ENCODE measurements at regions not wholly inside any gene's neighbourhood (a gene's known extent, or its start where the extent isn't known, plus 50 kb on each side); places are given as distances from the start of the nearest gene placed in this dataset.

DNA sequence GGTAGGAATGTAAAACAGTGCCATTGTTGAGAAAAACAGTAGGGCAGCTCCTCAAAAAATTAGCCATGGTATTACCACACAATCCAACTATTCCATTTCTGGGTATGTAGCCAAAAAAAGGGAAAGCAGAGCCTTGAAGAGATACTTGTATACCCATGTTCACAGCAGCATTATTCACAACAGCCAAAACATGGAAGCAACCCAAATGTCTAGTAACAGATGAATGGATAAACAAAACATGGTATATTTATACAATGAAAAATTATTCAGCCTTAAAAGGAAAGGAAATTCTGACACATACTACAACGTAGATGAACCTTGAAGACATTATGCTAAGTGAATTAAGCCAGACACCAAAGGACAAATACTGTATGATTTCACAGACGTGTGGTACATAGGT lies 67.6 kb upstream of the GNG2 start (continued):
- no peak for TF ChIP-seq STAT1 (IDR thresholded peaks at IDR 0.05; ENCODE audit: unreplicated experiment)

DNA sequence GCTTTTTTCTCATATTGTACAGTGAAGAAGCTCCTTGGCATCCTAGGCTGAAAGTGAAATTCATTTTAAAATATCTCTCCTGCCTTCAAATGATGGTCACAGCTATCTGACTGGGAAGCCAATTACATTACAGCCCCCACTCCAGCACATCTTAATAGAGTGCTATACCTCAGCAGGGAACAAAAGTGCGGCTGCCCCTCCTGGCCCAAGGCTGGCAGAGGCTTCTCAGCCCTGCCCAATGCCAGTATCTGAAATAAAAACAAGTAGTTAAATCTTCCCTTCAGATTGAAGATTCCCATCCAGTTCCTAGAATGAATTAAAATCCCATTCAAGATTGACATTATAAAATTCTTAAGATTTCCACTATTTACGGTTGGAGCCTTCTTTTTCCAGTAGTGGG lies 54.9 kb upstream of the GNG2 start:
- Histone ChIP-seq H3K27me3 (ENCODE audit: insufficient read depth) (no peaks in the 10 kb centered on the region), H3K4me1 (ENCODE audit: insufficient read depth) (no peaks in the 10 kb centered on the region), H4K20me1 (replicated peaks; ENCODE audit: insufficient read depth) (no peaks in the 10 kb centered on the region), H3K9me2 (ENCODE audit: insufficient read depth) (0 out of 2 replicates have a peak, but pooled peaks cover 4% of the 10 kb centered on the region), H2AFZ (no peak overlapping the region), H3K4me3 (no peak overlapping the region), H3K79me2 (replicated peaks; ENCODE audit: insufficient read depth) (no peaks in the 10 kb centered on the region), H3K36me3 (ENCODE audit: insufficient read depth) (no peaks in the 10 kb centered on the region), H3K4me2 (no peak overlapping the region), H3K27ac (ENCODE audit: low read depth) (no peak overlapping the region), H3F3A (replicated peaks; ENCODE audit: low read depth) (no peaks in the 10 kb centered on the region)
- Mint-ChIP-seq H3K36me3 (ENCODE audit: low read depth) (peaks cover 4% of the 10 kb centered on the region; the same call in 1 of the 3 replicates), H3K27me3 (ENCODE audit: insufficient read depth, low read depth, poor library complexity) (peaks cover 2% of the 10 kb centered on the region), H3K27ac (no peak overlapping the region), H3K4me1 (peaks cover 2% of the 10 kb centered on the region; the same call in 1 of the 3 replicates), H3K4me3 (no peak overlapping the region), H3K9me3 (peaks cover 10% of the 10 kb centered on the region; the same call in 2 of the 3 replicates)
- peak; percentile 63 for ATAC-seq
- TF ChIP-seq, protein P1, sequence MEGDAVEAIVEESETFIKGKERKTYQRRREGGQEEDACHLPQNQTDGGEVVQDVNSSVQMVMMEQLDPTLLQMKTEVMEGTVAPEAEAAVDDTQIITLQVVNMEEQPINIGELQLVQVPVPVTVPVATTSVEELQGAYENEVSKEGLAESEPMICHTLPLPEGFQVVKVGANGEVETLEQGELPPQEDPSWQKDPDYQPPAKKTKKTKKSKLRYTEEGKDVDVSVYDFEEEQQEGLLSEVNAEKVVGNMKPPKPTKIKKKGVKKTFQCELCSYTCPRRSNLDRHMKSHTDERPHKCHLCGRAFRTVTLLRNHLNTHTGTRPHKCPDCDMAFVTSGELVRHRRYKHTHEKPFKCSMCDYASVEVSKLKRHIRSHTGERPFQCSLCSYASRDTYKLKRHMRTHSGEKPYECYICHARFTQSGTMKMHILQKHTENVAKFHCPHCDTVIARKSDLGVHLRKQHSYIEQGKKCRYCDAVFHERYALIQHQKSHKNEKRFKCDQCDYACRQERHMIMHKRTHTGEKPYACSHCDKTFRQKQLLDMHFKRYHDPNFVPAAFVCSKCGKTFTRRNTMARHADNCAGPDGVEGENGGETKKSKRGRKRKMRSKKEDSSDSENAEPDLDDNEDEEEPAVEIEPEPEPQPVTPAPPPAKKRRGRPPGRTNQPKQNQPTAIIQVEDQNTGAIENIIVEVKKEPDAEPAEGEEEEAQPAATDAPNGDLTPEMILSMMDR (conservative IDR thresholded peaks at IDR 0.05; ENCODE audit: low read depth in 2 of 2): peak; percentile 45 to 48
- TF ChIP-seq JUNB (IDR thresholded peaks at IDR 0.05; ENCODE audit: unreplicated experiment) (no peak), ZNF114 (CRISPR knock-in tag; IDR thresholded peaks at IDR 0.05) (no peak)
- peak; percentile 28 for DNase-seq (ENCODE audit: low spot score)

DNA sequence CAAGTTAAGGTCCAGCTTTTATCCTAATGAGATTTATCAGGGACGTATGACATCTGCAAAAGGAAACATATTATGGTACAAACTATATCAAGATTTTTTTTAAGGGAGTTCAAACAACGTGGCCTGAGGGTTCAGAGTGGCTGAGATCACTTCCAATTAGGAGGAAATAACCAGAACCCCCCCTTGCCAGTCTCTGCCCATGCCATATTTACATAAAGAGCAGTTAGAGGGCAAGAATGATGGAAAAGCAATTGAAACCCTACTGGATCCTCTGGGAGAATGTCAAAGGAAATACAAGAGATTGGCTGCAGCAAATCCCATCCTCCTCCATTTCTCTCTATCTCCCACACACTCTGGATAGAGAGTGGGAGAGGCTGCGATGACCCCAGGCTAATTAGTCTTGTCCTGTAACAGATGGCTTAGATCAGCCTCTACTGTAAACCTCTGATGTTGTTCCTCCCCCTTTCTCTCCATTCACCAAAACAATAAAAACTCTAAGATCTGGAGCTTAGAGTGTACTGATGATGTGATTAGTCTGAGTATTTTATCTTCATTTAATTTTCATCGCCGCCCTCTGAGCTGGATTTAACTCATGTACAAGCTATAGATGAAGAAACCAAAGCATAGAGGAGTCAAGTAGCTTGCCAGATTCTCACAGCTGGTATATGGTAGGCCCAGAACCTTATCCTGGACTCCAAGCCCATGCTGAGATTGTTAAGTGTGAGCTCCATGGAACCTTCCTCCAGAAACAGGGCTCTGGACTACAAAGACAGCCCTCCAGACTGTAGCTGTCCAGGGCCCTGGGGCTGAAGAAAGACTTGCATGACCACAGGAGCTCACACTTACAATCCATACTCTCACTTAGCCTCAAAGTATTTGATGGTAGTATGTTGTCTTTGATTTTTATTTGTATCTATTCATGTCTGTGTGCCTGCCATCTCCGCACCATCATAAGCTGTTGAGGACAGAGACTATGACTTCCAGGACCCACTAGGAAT lies 54.1 kb upstream of the GNG2 start:
- Mint-ChIP-seq H3K27ac (no peak overlapping the region), H3K36me3 (ENCODE audit: low read depth) (peaks cover 4% of the 10 kb centered on the region; the same call in 1 of the 3 replicates), H3K9me3 (peaks cover 10% of the 10 kb centered on the region; the same call in 2 of the 3 replicates), H3K27me3 (ENCODE audit: insufficient read depth, low read depth, poor library complexity) (peaks cover 2% of the 10 kb centered on the region), H3K4me1 (no peaks in the 10 kb centered on the region), H3K4me3 (no peak overlapping the region)
- Histone ChIP-seq H2AFZ (peak overlapping the region; percentile 28; the same call in 1 of the 2 replicates), H3K4me2 (no peak overlapping the region), H3K79me2 (replicated peaks; ENCODE audit: insufficient read depth) (no peaks in the 10 kb centered on the region), H3K36me3 (ENCODE audit: insufficient read depth) (no peaks in the 10 kb centered on the region), H3K4me1 (ENCODE audit: insufficient read depth) (no peaks in the 10 kb centered on the region), H3K9me2 (ENCODE audit: insufficient read depth) (0 out of 2 replicates have a peak, but pooled peaks cover 4% of the 10 kb centered on the region), H4K20me1 (replicated peaks; ENCODE audit: insufficient read depth) (no peaks in the 10 kb centered on the region), H3F3A (replicated peaks; ENCODE audit: low read depth) (no peaks in the 10 kb centered on the region), H3K27me3 (ENCODE audit: insufficient read depth) (no peaks in the 10 kb centered on the region), H3K27ac (ENCODE audit: low read depth) (no peak overlapping the region), H3K4me3 (no peak overlapping the region)
- DNase-seq (ENCODE audit: low spot score) (no peak), ATAC-seq (no peak)
- TF ChIP-seq EZH2phosphoT487 (IDR thresholded peaks at IDR 0.05; ENCODE audit: unreplicated experiment) (no peak), NANOG (IDR thresholded peaks at IDR 0.05; ENCODE audit: borderline replicate concordance) (no peak), ZNF331 (CRISPR knock-in tag; IDR thresholded peaks at IDR 0.05; ENCODE audit: low read depth) (no peak), EZH2 (IDR thresholded peaks at IDR 0.05; ENCODE audit: low read depth, unreplicated experiment) (no peak), JUNB (IDR thresholded peaks at IDR 0.05; ENCODE audit: unreplicated experiment) (no peak)
- TF ChIP-seq, protein P1 (conservative IDR thresholded peaks at IDR 0.05; ENCODE audit: low read depth in 2 of 2): no peak
- TF ChIP-seq, protein P2, sequence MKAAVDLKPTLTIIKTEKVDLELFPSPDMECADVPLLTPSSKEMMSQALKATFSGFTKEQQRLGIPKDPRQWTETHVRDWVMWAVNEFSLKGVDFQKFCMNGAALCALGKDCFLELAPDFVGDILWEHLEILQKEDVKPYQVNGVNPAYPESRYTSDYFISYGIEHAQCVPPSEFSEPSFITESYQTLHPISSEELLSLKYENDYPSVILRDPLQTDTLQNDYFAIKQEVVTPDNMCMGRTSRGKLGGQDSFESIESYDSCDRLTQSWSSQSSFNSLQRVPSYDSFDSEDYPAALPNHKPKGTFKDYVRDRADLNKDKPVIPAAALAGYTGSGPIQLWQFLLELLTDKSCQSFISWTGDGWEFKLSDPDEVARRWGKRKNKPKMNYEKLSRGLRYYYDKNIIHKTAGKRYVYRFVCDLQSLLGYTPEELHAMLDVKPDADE (IDR thresholded peaks at IDR 0.05): no peak
- TF ChIP-seq, protein P3, sequence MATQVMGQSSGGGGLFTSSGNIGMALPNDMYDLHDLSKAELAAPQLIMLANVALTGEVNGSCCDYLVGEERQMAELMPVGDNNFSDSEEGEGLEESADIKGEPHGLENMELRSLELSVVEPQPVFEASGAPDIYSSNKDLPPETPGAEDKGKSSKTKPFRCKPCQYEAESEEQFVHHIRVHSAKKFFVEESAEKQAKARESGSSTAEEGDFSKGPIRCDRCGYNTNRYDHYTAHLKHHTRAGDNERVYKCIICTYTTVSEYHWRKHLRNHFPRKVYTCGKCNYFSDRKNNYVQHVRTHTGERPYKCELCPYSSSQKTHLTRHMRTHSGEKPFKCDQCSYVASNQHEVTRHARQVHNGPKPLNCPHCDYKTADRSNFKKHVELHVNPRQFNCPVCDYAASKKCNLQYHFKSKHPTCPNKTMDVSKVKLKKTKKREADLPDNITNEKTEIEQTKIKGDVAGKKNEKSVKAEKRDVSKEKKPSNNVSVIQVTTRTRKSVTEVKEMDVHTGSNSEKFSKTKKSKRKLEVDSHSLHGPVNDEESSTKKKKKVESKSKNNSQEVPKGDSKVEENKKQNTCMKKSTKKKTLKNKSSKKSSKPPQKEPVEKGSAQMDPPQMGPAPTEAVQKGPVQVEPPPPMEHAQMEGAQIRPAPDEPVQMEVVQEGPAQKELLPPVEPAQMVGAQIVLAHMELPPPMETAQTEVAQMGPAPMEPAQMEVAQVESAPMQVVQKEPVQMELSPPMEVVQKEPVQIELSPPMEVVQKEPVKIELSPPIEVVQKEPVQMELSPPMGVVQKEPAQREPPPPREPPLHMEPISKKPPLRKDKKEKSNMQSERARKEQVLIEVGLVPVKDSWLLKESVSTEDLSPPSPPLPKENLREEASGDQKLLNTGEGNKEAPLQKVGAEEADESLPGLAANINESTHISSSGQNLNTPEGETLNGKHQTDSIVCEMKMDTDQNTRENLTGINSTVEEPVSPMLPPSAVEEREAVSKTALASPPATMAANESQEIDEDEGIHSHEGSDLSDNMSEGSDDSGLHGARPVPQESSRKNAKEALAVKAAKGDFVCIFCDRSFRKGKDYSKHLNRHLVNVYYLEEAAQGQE (IDR thresholded peaks at IDR 0.05; ENCODE audit: unreplicated experiment): no peak
